RWPE2 (cell line): ENCODE measurements at regions not wholly inside any gene's neighbourhood (a gene's known extent, or its start where the extent isn't known, plus 50 kb on each side); places are given as distances from the start of the nearest gene placed in this dataset.

ENCODE experiments used
- ATAC-seq: fragments of 200-7000 bp; cut with Tn5 transposase; 3 replicates; pipeline ENCODE4 v1.9.1; 2021; ENCODE audit warnings: low read depth
- DNase-seq: peaks from one replicate; pipeline ENCODE4 v3.0.0-alpha.2; 2020; ENCODE audit warnings: low spot score
- H3K27ac ChIP-seq: fragments of 450-650 bp; 2 replicates; pipeline ENCODE4 v1.5.1; 2017; ENCODE audit warnings: mild to moderate bottlenecking; ENCODE audit not compliant: poor library complexity, severe bottlenecking
- H3K27me3 ChIP-seq: fragments of 250-450 bp; sonication (Bioruptor Pico); 2 replicates; pipeline ENCODE4 v1.5.1; 2021; ENCODE audit warnings: mild to moderate bottlenecking, moderate library complexity; ENCODE audit not compliant: insufficient read depth, poor library complexity, severe bottlenecking
- H3K36me3 ChIP-seq: fragments of 250-450 bp; sonication (Bioruptor Pico); 2 replicates; pipeline ENCODE4 v1.5.1; 2020; ENCODE audit warnings: low read depth, mild to moderate bottlenecking, moderate library complexity
- H3K4me1 ChIP-seq: fragments of 250-450 bp; sonication (Bioruptor Pico); 2 replicates; pipeline ENCODE4 v1.5.1; 2021; ENCODE audit warnings: mild to moderate bottlenecking, moderate library complexity; ENCODE audit not compliant: insufficient read depth, poor library complexity, severe bottlenecking
- H3K4me3 ChIP-seq: fragments of 250-450 bp; sonication (Bioruptor Pico); 2 replicates; pipeline ENCODE4 v1.5.1; 2021; ENCODE audit warnings: mild to moderate bottlenecking, moderate library complexity; ENCODE audit not compliant: severe bottlenecking
- H3K9me3 ChIP-seq: fragments of 250-450 bp; sonication (Bioruptor Pico); 2 replicates; pipeline ENCODE4 v1.5.1; 2021; ENCODE audit warnings: mild to moderate bottlenecking, moderate library complexity; ENCODE audit not compliant: severe bottlenecking
- CTCF ChIP-seq: fragments of 450-650 bp; IDR thresholded peaks from one replicate; pipeline ENCODE4 v1.5.1; 2017; ENCODE audit warnings: mild to moderate bottlenecking, moderate library complexity; ENCODE audit not compliant: poor library complexity, severe bottlenecking

GRCh38 chr1:220347654-220348175, 75.5 kb upstream of the RAB3GAP2 start:
- Histone ChIP-seq H3K36me3 (no peaks in the 10 kb centered on the region), H3K4me1 (no peaks in the 10 kb centered on the region), H3K27ac (no peak overlapping the region), H3K4me3 (no peak overlapping the region), H3K27me3 (no peaks in the 10 kb centered on the region), H3K9me3 (no peaks in the 10 kb centered on the region)
- no peak for TF ChIP-seq CTCF
- DNase-seq (no peak), ATAC-seq (no peak)

GRCh38 chr1:220344745-220345144, 72.5 kb upstream of the RAB3GAP2 start:
- TF ChIP-seq CTCF = no peak
- ATAC-seq (no peak), DNase-seq (no peak)
- H3K27me3 ChIP-seq = no peaks in the 10 kb centered on the region
- H3K4me3 ChIP-seq = no peak overlapping the region
- H3K36me3 ChIP-seq = no peaks in the 10 kb centered on the region
- H3K4me1 ChIP-seq = no peaks in the 10 kb centered on the region
- H3K9me3 ChIP-seq = no peaks in the 10 kb centered on the region
- no peak overlapping the region for H3K27ac ChIP-seq

GRCh38 chr1:220342853-220343252, 70.6 kb upstream of the RAB3GAP2 start:
- no peak overlapping the region for H3K27ac ChIP-seq

GRCh38 chr1:220341126-220341525, 68.9 kb upstream of the RAB3GAP2 start:
- peaks cover 15% of the 10 kb centered on the region for H3K4me1 ChIP-seq
- no peaks in the 10 kb centered on the region for H3K9me3 ChIP-seq
- H3K27me3 ChIP-seq = no peaks in the 10 kb centered on the region
- H3K36me3 ChIP-seq = no peaks in the 10 kb centered on the region
- H3K4me3 ChIP-seq = no peak overlapping the region
- no peak for TF ChIP-seq CTCF
- DNase-seq (no peak), ATAC-seq (no peak)
- H3K27ac ChIP-seq = no peak overlapping the region

More at GRCh38 chr1:220342853-220343252, 70.6 kb upstream of the RAB3GAP2 start:
- DNase-seq (no peak), ATAC-seq (no peak)
- Histone ChIP-seq H3K27me3 (no peaks in the 10 kb centered on the region), H3K4me1 (no peaks in the 10 kb centered on the region), H3K36me3 (no peaks in the 10 kb centered on the region), H3K9me3 (no peaks in the 10 kb centered on the region), H3K4me3 (no peak overlapping the region)
- TF ChIP-seq CTCF = no peak

- no peaks in the 10 kb centered on the region for H3K27me3 ChIP-seq
- H3K27ac ChIP-seq = no peak overlapping the region
- no peaks in the 10 kb centered on the region for H3K36me3 ChIP-seq
- ATAC-seq = no peak
- H3K4me3 ChIP-seq = no peak overlapping the region
- H3K9me3 ChIP-seq = no peaks in the 10 kb centered on the region
- DNase-seq = no peak
- no peak for TF ChIP-seq CTCF
- H3K4me1 ChIP-seq = peaks cover 18% of the 10 kb centered on the region
Measured at GRCh38 chr1:220339581-220339980, 67.3 kb upstream of the RAB3GAP2 start.
